ENCODE measurements at regions not wholly inside any gene's neighbourhood (a gene's known extent, or its start where the extent isn't known, plus 50 kb on each side); places are given as distances from the start of the nearest gene placed in this dataset.

- H3K4me3 Mint-ChIP-seq = no peak overlapping the region
- H3K27ac ChIP-seq (ENCODE audit: low read length in 2 of 2) = no peak overlapping the region
- no peak overlapping the region for H3K9ac ChIP-seq (ENCODE audit: low read length)
These were observed 77.9 kb upstream of the ATG10 start for GRCh38 chr5:81893961-81894360.

GRCh38 chr5:81884871-81885270 lies 87.0 kb upstream of the ATG10 start:
- H3K4me2 ChIP-seq (replicated peaks; ENCODE audit: low read depth, low read length, poor library complexity, severe bottlenecking) = no peak overlapping the region
- no peak overlapping the region for H3K27ac ChIP-seq (ENCODE audit: low read length in 2 of 2)
- no peak for ATAC-seq (ENCODE audit: low read depth)
- Mint-ChIP-seq H3K4me1 (no peaks in the 10 kb centered on the region), H3K27ac (no peak overlapping the region), H3K27me3 (peaks cover 8% of the 10 kb centered on the region), H3K9me3 (ENCODE audit: insufficient read depth) (peaks cover 1% of the 10 kb centered on the region), H3K4me3 (no peak overlapping the region)
- no peak overlapping the region for H2AFZ ChIP-seq (ENCODE audit: insufficient read depth, low read depth, low read length, poor library complexity, severe bottlenecking)
- intact Hi-C loops (cut with micrococcal nuclease) = no loop called here
- no peaks in the 10 kb centered on the region for H4K20me1 ChIP-seq (ENCODE audit: control insufficient read depth, insufficient read depth, low read length, poor library complexity, severe bottlenecking)
- ChIA-PET CTCF (no interaction called here), POLR2A (no interaction called here)
- no peak for TF ChIP-seq CTCF (IDR thresholded peaks at IDR 0.05)
- no peak for TF ChIP-seq EZH2 (IDR thresholded peaks at IDR 0.05; ENCODE audit: borderline replicate concordance, insufficient read depth, low read depth, low read length, poor library complexity, severe bottlenecking)
- no peaks in the 10 kb centered on the region for H3K36me3 ChIP-seq (replicated peaks in 1 of 2; ENCODE audit: control extremely low read depth in 1 of 2, control insufficient read depth in 1 of 2, extremely low read depth in 1 of 2, insufficient read depth in 2 of 2, low read length in 1 of 2)
- H3K27me3 ChIP-seq (replicated peaks in 1 of 4; ENCODE audit: control extremely low read depth in 1 of 4, control insufficient read depth in 3 of 4, insufficient read depth in 4 of 4, low read length in 3 of 4) = no peaks in the 10 kb centered on the region
- no peaks in the 10 kb centered on the region for H3K79me2 ChIP-seq (ENCODE audit: control insufficient read depth, insufficient read depth, low read length)
- no peaks in the 10 kb centered on the region for H3K9me3 ChIP-seq (ENCODE audit: control extremely low read depth in 1 of 3, control insufficient read depth in 2 of 3, insufficient read depth in 1 of 3, low read length in 2 of 3)
- 100% methylated on average over 1 of the region's 3 CpGs for WGBS (ENCODE audit: insufficient coverage)
- no peak overlapping the region for H3K9ac ChIP-seq (ENCODE audit: low read length)
- H3K4me3 ChIP-seq (ENCODE audit: control extremely low read depth in 1 of 5, extremely low read depth in 1 of 5, insufficient read depth in 1 of 5, low read depth in 2 of 5, low read length in 4 of 5) = no peak overlapping the region
- DNase-seq = no peak
- H3K4me1 ChIP-seq (ENCODE audit: control insufficient read depth in 2 of 2, insufficient read depth in 2 of 2, low read length in 2 of 2) = no peaks in the 10 kb centered on the region

More at GRCh38 chr5:81893961-81894360, 77.9 kb upstream of the ATG10 start:
- 72% methylated on average over 3 of the region's 4 CpGs for WGBS (ENCODE audit: insufficient coverage)
- H3K4me3 ChIP-seq (ENCODE audit: control extremely low read depth in 1 of 5, extremely low read depth in 1 of 5, insufficient read depth in 1 of 5, low read depth in 2 of 5, low read length in 4 of 5) = no peak overlapping the region
- intact Hi-C loops (cut with micrococcal nuclease) = no loop called here
- Mint-ChIP-seq H3K27ac (no peak overlapping the region), H3K9me3 (ENCODE audit: insufficient read depth) (peaks cover 10% of the 10 kb centered on the region), H3K4me1 (peaks cover 4% of the 10 kb centered on the region), H3K27me3 (peaks cover 3% of the 10 kb centered on the region)
- ATAC-seq (ENCODE audit: low read depth) (no peak), DNase-seq (no peak)
- H3K9me3 ChIP-seq (ENCODE audit: control extremely low read depth in 1 of 3, control insufficient read depth in 2 of 3, insufficient read depth in 1 of 3, low read length in 2 of 3) = peaks cover 0 to 8% (median 0%) of the 10 kb centered on the region in 3 donors
- H3K27me3 ChIP-seq (replicated peaks in 1 of 4; ENCODE audit: control extremely low read depth in 1 of 4, control insufficient read depth in 3 of 4, insufficient read depth in 4 of 4, low read length in 3 of 4) = no peaks in the 10 kb centered on the region
- no peak overlapping the region for H2AFZ ChIP-seq (ENCODE audit: insufficient read depth, low read depth, low read length, poor library complexity, severe bottlenecking)
- ChIA-PET CTCF (interaction anchor here (0.6 kb wide), 1 partner anchor 230 kb away, joined by 3 read pairs; no protein-coding TSS in a partner anchor), POLR2A (no interaction called here)
- no peaks in the 10 kb centered on the region for H4K20me1 ChIP-seq (ENCODE audit: control insufficient read depth, insufficient read depth, low read length, poor library complexity, severe bottlenecking)
- no peaks in the 10 kb centered on the region for H3K79me2 ChIP-seq (ENCODE audit: control insufficient read depth, insufficient read depth, low read length)
- H3K4me1 ChIP-seq (ENCODE audit: control insufficient read depth in 2 of 2, insufficient read depth in 2 of 2, low read length in 2 of 2) = no peaks in the 10 kb centered on the region
- H3K4me2 ChIP-seq (replicated peaks; ENCODE audit: low read depth, low read length, poor library complexity, severe bottlenecking) = no peak overlapping the region
- TF ChIP-seq CTCF (IDR thresholded peaks at IDR 0.05) (no peak), EZH2 (IDR thresholded peaks at IDR 0.05; ENCODE audit: borderline replicate concordance, insufficient read depth, low read depth, low read length, poor library complexity, severe bottlenecking) (no peak)
- H3K36me3 ChIP-seq (replicated peaks in 1 of 2; ENCODE audit: control extremely low read depth in 1 of 2, control insufficient read depth in 1 of 2, extremely low read depth in 1 of 2, insufficient read depth in 2 of 2, low read length in 1 of 2) = no peaks in the 10 kb centered on the region

Data from B cell (primary cell).